PC-9 (cell line): ENCODE measurements at regions not wholly inside any gene's neighbourhood (a gene's known extent, or its start where the extent isn't known, plus 50 kb on each side); places are given as distances from the start of the nearest gene placed in this dataset.

Experiments
- BruUV-seq: library from RNA; stranded (reverse); fragments of 400-500 nt; replicated peaks from 2 replicates; lab custom pipeline; 2021; lab: Mats Ljungman, UMichigan
- CTCF ChIA-PET: fragments of 300-600 bp; sonication (Branson Sonifier 250); formaldehyde crosslinking; loops from one replicate; lab custom pipeline; 2022; ENCODE audit warnings: antibody characterized with exemption; lab: Charles Lee
- POLR2A ChIA-PET: fragments of 300-600 bp; sonication (Branson Sonifier 250); formaldehyde crosslinking; loops from one replicate; lab custom pipeline; 2022; ENCODE audit warnings: antibody characterized with exemption; ENCODE audit not compliant: unreplicated experiment; lab: Charles Lee
- DNase-seq, 2 experiments: peaks; one replicate each; pipeline versions ENCODE4 v3.0.0 to v3.0.0-alpha.2; 2015 to 2022; ENCODE audit warnings: mixed read lengths in 1 of 2
- H2AFZ ChIP-seq: fragments of 200-600 bp; sonication (generic); 2 replicates; pipeline ENCODE4 v1.8.1; 2017; ENCODE audit warnings: antibody characterized with exemption
- H3F3A ChIP-seq: fragments of 200-600 bp; sonication (generic); 2 replicates; pipeline ENCODE4 v1.8.1; 2017; ENCODE audit warnings: antibody characterized with exemption, mild to moderate bottlenecking, low read depth; ENCODE audit not compliant: insufficient read depth
- H3K27ac ChIP-seq: fragments of 200-600 bp; sonication (generic); 2 replicates; pipeline ENCODE4 v1.6.1; 2016; ENCODE audit warnings: mixed run types
- H3K27me3 ChIP-seq: fragments of 200-600 bp; sonication (generic); 2 replicates; pipeline ENCODE4 v1.6.1; 2016; ENCODE audit warnings: low read depth, mixed run types; ENCODE audit not compliant: insufficient read depth
- H3K36me3 ChIP-seq: fragments of 200-600 bp; sonication (generic); 2 replicates; pipeline ENCODE4 v1.6.1; 2016; ENCODE audit warnings: low read depth, mixed run types
- H3K4me1 ChIP-seq: fragments of 200-600 bp; sonication (generic); replicated peaks from 2 replicates; pipeline ENCODE4 v1.6.1; 2016; ENCODE audit warnings: mixed run types; ENCODE audit not compliant: insufficient read depth
- H3K4me2 ChIP-seq: fragments of 200-600 bp; sonication (generic); 2 replicates; pipeline ENCODE4 v1.6.1; 2017; ENCODE audit warnings: mixed run types
- H3K4me3 ChIP-seq: fragments of 200-600 bp; sonication (generic); 2 replicates; pipeline ENCODE4 v1.6.1; 2016; ENCODE audit warnings: mixed run types
- H3K79me2 ChIP-seq: fragments of 200-600 bp; sonication (generic); 2 replicates; pipeline ENCODE4 v1.6.1; 2017; ENCODE audit warnings: low read depth, mixed run types
- H3K9me2 ChIP-seq: fragments of 200-600 bp; sonication (generic); 2 replicates; pipeline ENCODE4 v1.8.1; 2017; ENCODE audit warnings: mild to moderate bottlenecking; ENCODE audit not compliant: insufficient read depth
- H3K9me3 ChIP-seq: fragments of 200-600 bp; sonication (generic); 2 replicates; pipeline ENCODE4 v1.8.1; 2016; ENCODE audit warnings: low read depth; ENCODE audit not compliant: insufficient read depth
- H4K20me1 ChIP-seq: fragments of 200-600 bp; sonication (generic); 2 replicates; pipeline ENCODE4 v1.8.1; 2017; ENCODE audit not compliant: insufficient read depth
- EZH2 ChIP-seq: fragments of 200-600 bp; sonication (generic); IDR thresholded peaks from 2 replicates; pipeline ENCODE4 v1.8.0; 2017; ENCODE audit warnings: antibody characterized with exemption, low read depth
- intact Hi-C: fragments of 100-400 bp; cut with micrococcal nuclease; formaldehyde crosslinking; loops from one replicate; pipeline ENCODE4 v1.10.0; 2022; ENCODE audit not compliant: unreplicated experiment
- TF ChIP-seq, protein P1 (sequence below): fragments of 200-600 bp; sonication (generic); conservative IDR thresholded peaks from 2 replicates; pipeline ENCODE4 v1.6.1; 2017; ENCODE audit warnings: mixed run types, antibody characterized with exemption, mild to moderate bottlenecking, moderate library complexity

DNA sequence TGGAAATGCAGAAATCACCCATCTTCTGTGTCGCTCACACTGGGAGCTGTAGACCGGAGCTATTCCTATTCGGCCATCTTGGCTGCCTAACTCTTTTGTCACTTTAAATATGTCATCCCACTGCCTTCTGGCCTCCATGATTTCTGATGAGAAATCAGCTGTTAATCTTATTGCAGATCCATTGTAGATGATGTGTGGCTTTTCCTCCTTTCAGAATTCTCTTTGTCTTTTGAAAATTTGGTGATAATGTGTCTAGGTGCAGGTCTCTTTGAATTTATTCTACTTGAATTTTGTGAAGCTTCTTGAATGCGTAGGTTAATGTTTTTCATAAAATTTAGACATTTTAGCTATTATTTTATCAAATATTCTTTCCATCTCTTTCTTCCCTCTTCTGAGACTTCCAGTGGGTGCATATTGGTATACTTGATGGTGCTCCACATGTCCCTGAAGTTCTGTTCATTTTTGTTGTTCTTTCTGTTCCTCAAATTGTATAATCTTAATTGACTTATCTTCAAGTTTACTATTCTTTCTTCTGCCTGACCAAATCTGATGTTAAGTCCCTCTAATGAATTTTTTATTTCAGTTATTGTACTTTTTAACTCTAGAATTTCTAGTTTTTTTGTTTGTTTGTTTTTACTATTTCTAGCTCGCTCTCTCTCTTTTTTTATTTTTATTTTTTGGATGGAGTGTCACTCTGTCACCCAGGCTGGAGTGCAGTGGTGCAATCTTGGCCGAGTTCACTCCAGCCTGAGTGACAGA is 90.8 kb upstream of the DLX2 start:
- Histone ChIP-seq H3K36me3 (no peaks in the 10 kb centered on the region), H3K4me2 (no peak overlapping the region), H3K4me3 (no peak overlapping the region), H3K9me2 (no peaks in the 10 kb centered on the region), H2AFZ (no peak overlapping the region), H3K79me2 (no peaks in the 10 kb centered on the region), H3F3A (no peaks in the 10 kb centered on the region), H3K4me1 (peaks cover 9% of the 10 kb centered on the region), H3K9me3 (peaks cover 28% of the 10 kb centered on the region), H3K27me3 (no peaks in the 10 kb centered on the region), H4K20me1 (no peaks in the 10 kb centered on the region), H3K27ac (no peak overlapping the region)
- no TSS peak for BruUV-seq
- POLR2A ChIA-PET = no interaction called here
- intact Hi-C loops = no loop called here
- TF ChIP-seq EZH2 = no peak
- TF ChIP-seq, protein P1, sequence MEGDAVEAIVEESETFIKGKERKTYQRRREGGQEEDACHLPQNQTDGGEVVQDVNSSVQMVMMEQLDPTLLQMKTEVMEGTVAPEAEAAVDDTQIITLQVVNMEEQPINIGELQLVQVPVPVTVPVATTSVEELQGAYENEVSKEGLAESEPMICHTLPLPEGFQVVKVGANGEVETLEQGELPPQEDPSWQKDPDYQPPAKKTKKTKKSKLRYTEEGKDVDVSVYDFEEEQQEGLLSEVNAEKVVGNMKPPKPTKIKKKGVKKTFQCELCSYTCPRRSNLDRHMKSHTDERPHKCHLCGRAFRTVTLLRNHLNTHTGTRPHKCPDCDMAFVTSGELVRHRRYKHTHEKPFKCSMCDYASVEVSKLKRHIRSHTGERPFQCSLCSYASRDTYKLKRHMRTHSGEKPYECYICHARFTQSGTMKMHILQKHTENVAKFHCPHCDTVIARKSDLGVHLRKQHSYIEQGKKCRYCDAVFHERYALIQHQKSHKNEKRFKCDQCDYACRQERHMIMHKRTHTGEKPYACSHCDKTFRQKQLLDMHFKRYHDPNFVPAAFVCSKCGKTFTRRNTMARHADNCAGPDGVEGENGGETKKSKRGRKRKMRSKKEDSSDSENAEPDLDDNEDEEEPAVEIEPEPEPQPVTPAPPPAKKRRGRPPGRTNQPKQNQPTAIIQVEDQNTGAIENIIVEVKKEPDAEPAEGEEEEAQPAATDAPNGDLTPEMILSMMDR = no peak
- CTCF ChIA-PET = no interaction called here
- no peak for DNase-seq

DNA sequence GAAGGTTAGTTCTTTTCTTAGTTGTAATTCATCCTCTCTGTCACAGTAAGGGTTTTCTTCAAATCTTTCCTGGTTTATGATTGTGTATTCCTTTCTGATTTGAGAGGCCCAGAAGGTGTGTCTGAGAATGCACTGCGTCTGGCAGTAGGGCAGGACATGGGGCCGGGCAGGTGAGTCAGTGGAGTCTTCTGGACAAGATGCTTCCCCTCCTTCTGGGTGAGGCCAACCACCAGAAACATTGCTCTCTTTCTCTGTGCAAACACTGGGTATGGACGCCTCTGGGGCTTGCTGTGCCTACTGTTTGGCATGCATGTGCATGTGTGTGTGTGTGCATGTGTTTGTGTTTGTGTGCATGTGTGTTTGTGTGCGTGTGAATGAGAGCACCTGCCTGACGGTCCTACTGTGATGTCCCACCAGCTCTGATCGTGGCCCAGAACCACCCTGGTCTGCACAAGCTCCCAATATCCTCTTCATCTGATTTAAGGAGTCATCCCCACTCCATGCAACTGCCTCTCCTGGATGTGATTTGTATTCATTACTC is 93.2 kb upstream of the DLX2 start:
- BruUV-seq = no TSS peak
- Histone ChIP-seq H3F3A (no peaks in the 10 kb centered on the region), H3K9me3 (peaks cover 44% of the 10 kb centered on the region), H3K79me2 (no peaks in the 10 kb centered on the region), H3K4me3 (no peak overlapping the region), H3K4me2 (no peak overlapping the region), H3K9me2 (no peaks in the 10 kb centered on the region), H3K36me3 (no peaks in the 10 kb centered on the region), H2AFZ (no peak overlapping the region), H3K27me3 (no peaks in the 10 kb centered on the region), H3K4me1 (peaks cover 9% of the 10 kb centered on the region), H4K20me1 (no peaks in the 10 kb centered on the region), H3K27ac (no peak overlapping the region)
- peak; percentile 47 to 83 for DNase-seq
- TF ChIP-seq, protein P1 = no peak
- TF ChIP-seq EZH2 = no peak
- CTCF ChIA-PET = interaction anchor here (0.6 to 1.2 kb wide), 2 partner anchors 13 to 1109 kb away, joined by 3 read pairs; no protein-coding TSS in a partner anchor
- POLR2A ChIA-PET = interaction anchor here (0.6 kb wide), 1 partner anchor 497 kb away, joined by 4 read pairs; no protein-coding TSS in a partner anchor
- intact Hi-C loops = loop anchor here (1.0 kb wide), 2 partner anchors 30 to 51 kb away; no protein-coding TSS in a partner anchor

DNA sequence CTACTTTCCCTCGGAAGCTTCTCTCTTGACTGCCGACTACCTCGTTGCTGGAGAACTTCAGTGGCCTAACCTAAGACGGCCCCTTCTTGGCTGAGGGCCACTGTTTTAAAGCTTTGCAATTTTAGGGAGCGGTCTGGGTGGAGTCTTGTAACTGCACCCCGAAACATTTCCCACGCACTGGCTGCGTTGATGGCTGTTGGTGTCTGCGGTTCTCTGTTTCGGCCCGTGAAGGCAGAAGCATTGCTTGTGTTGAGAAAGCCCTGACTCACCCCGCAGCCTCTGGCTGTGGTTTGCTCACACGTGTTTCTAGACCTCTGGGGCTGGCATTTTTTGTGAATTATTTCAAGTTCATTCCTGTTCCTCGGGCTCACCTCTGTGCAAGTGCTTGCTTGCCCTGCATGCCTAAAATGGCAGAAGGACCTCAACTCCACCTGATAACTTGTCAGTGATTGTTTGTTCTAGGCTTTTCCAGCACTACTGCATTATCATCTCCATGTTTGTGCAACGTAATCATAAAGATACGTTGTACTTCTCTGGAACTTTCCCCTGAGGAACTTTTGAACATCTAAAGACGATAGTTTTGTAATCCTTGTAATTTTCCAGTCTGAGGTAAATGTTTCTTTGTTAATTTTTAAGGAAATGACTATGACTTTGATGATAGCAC is 94.2 kb upstream of the DLX2 start:
- BruUV-seq = no TSS peak
- no peak overlapping the region for H3K27ac ChIP-seq
- no peaks in the 10 kb centered on the region for H3K79me2 ChIP-seq
- ChIA-PET POLR2A (interaction anchor here (0.6 to 0.7 kb wide), 3 partner anchors 73 to 498 kb away, joined by 4 to 5 read pairs (median 5); no protein-coding TSS in a partner anchor), CTCF (interaction anchor here (0.5 to 1.2 kb wide), 4 partner anchors 12 to 1110 kb away, joined by 3 to 5 read pairs (median 3); no protein-coding TSS in a partner anchor)
- no peaks in the 10 kb centered on the region for H3K9me2 ChIP-seq
- no peaks in the 10 kb centered on the region for H3K27me3 ChIP-seq
- no peaks in the 10 kb centered on the region for H4K20me1 ChIP-seq
- intact Hi-C loops = loop anchor here (1.0 kb wide), 4 partner anchors 19 to 56 kb away; no protein-coding TSS in a partner anchor
- DNase-seq = peak in 1 of 2 experiments; percentile 91
- peaks cover 50% of the 10 kb centered on the region for H3K9me3 ChIP-seq
- no peaks in the 10 kb centered on the region for H3K36me3 ChIP-seq
- TF ChIP-seq, protein P1 = no peak
- no peak for TF ChIP-seq EZH2
- 0 out of 2 replicates have a peak overlapping the region, but pooled peaks have one; percentile 3 for H2AFZ ChIP-seq
- no peak overlapping the region for H3K4me2 ChIP-seq
- H3F3A ChIP-seq = no peaks in the 10 kb centered on the region
- H3K4me3 ChIP-seq = no peak overlapping the region
- H3K4me1 ChIP-seq = peaks cover 9% of the 10 kb centered on the region
